ENCODE measurements at regions not wholly inside any gene's neighbourhood (a gene's known extent, or its start where the extent isn't known, plus 50 kb on each side); places are given as distances from the start of the nearest gene placed in this dataset.

DNA sequence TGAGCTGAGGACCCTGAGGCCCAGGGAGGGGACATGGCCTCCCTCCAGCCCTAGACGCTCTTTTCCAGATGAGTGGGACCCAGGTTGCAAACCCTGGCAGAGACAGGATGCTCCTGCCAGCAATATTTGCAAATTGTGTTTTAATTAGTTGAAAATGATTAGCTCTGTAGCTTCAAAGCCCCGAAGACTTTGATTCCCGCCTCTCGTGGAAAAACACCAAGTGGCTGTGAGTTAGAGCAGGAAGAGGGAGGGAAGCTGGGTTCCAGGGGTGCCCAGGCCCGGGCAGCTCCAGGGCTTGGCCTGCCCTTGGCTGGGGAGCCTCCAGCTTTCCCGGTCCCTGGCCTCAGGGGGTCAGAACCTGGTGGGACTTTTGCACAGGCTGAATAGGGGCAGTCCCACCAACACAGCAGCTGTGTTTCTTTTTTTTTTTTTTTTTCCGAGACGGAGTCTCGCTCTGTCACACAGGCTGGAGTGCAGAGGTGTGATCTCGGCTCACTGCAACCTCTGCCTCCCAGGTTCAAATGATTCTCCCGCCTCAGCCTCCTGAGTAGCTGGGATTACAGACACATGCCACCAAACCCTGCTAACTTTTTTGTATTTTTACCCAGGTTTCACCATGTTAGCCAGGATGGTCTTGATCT lies 101.6 kb upstream of the RTL6 start:
- TF ChIP-seq CEBPB (IDR thresholded peaks at IDR 0.05) (no peak), MAFK (IDR thresholded peaks at IDR 0.05; ENCODE audit: partially characterized antibody) (no peak), JUN (IDR thresholded peaks at IDR 0.05) (no peak), ESRRA (IDR thresholded peaks at IDR 0.05; ENCODE audit: borderline replicate concordance, low read length) (no peak), POLR2A (IDR thresholded peaks at IDR 0.05; ENCODE audit: low read length) (no peak), RAD21 (conservative IDR thresholded peaks at IDR 0.05 in 1 of 2, IDR thresholded peaks at IDR 0.05 in 1 of 2) (no peak), HOXA7 (CRISPR knock-in tag; IDR thresholded peaks at IDR 0.05) (no peak), RCOR1 (IDR thresholded peaks at IDR 0.05; ENCODE audit: low read depth, low read length) (no peak), SMC3 (IDR thresholded peaks at IDR 0.05) (no peak), HDAC2 (IDR thresholded peaks at IDR 0.05) (no peak)
- TF ChIP-seq, protein P1, sequence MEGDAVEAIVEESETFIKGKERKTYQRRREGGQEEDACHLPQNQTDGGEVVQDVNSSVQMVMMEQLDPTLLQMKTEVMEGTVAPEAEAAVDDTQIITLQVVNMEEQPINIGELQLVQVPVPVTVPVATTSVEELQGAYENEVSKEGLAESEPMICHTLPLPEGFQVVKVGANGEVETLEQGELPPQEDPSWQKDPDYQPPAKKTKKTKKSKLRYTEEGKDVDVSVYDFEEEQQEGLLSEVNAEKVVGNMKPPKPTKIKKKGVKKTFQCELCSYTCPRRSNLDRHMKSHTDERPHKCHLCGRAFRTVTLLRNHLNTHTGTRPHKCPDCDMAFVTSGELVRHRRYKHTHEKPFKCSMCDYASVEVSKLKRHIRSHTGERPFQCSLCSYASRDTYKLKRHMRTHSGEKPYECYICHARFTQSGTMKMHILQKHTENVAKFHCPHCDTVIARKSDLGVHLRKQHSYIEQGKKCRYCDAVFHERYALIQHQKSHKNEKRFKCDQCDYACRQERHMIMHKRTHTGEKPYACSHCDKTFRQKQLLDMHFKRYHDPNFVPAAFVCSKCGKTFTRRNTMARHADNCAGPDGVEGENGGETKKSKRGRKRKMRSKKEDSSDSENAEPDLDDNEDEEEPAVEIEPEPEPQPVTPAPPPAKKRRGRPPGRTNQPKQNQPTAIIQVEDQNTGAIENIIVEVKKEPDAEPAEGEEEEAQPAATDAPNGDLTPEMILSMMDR (IDR thresholded peaks at IDR 0.05): no peak
- TF ChIP-seq, protein P2, sequence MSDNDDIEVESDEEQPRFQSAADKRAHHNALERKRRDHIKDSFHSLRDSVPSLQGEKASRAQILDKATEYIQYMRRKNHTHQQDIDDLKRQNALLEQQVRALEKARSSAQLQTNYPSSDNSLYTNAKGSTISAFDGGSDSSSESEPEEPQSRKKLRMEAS (IDR thresholded peaks at IDR 0.05): no peak
- TF ChIP-seq, protein P3, sequence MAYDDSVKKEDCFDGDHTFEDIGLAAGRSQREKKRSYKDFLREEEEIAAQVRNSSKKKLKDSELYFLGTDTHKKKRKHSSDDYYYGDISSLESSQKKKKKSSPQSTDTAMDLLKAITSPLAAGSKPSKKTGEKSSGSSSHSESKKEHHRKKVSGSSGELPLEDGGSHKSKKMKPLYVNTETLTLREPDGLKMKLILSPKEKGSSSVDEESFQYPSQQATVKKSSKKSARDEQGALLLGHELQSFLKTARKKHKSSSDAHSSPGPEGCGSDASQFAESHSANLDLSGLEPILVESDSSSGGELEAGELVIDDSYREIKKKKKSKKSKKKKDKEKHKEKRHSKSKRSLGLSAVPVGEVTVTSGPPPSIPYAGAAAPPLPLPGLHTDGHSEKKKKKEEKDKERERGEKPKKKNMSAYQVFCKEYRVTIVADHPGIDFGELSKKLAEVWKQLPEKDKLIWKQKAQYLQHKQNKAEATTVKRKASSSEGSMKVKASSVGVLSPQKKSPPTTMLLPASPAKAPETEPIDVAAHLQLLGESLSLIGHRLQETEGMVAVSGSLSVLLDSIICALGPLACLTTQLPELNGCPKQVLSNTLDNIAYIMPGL (CRISPR knock-in tag; IDR thresholded peaks at IDR 0.05; ENCODE audit: borderline replicate concordance): no peak
